ENCODE measurements at regions not wholly inside any gene's neighbourhood (a gene's known extent, or its start where the extent isn't known, plus 50 kb on each side); places are given as distances from the start of the nearest gene placed in this dataset.
"Not testable (repeated sequence)": the region's sequence is repeated elsewhere in the genome, so short reads cannot be mapped to it uniquely, and the experiment has no call there.

DNA sequence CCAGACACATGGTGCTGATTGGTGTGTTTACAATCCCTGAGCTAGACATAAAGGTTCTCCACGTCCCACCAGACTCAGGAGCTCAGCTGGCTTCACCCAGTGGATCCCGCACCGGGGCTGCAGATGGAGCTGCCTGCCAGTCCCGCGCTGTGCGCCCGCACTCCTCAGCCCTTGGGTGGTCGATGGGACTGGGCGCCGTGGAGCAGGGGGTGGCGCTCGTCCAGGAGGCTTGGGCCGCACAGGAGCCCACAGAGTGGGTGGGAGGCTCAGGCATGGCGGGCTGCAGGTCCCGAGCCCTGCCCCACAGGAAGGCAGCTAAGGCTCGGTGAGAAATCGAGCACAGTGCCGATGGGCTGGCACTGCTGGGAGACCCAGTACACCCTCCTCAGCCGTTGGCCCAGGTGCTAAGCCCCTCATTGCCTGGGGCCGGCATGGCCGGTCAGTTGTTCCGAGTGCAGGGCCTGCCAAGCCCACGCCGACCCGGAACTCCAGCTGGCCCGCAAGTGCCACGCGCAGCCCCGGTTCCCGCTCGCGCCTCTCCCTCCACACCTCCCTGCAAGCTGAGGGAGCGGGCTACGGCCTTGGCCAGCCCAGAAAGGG, 76.8 kb upstream of the ZNF98 start:
- TF ChIP-seq POLR2AphosphoS5, CTCF (IDR thresholded peaks at IDR 0.05): not testable (repeated sequence)
